OCI-LY1 (cell line): ENCODE measurements at regions not wholly inside any gene's neighbourhood (a gene's known extent, or its start where the extent isn't known, plus 50 kb on each side); places are given as distances from the start of the nearest gene placed in this dataset.

Experiments
- H2AFZ ChIP-seq: fragments of 200-600 bp; sonication (generic), shearing (Covaris generic); 2 replicates; pipeline ENCODE4 v1.6.0; 2014; ENCODE audit warnings: antibody characterized with exemption, mild to moderate bottlenecking, low read length
- H3F3A ChIP-seq: fragments of 200-600 bp; sonication (generic), shearing (Covaris generic); 2 replicates; pipeline ENCODE4 v1.6.0; 2014; ENCODE audit warnings: mild to moderate bottlenecking, antibody characterized with exemption, low read length, moderate library complexity; ENCODE audit not compliant: insufficient read depth
- H3K27ac ChIP-seq: fragments of 200-600 bp; sonication (generic); 2 replicates; pipeline ENCODE4 v1.5.1; 2014; ENCODE audit warnings: low read length, mixed run types, mild to moderate bottlenecking, low read depth; ENCODE audit not compliant: poor library complexity, severe bottlenecking
- H3K27me3 ChIP-seq: fragments of 200-600 bp; sonication (generic); 2 replicates; pipeline ENCODE4 v1.6.0; 2014; ENCODE audit warnings: antibody characterized with exemption, mild to moderate bottlenecking, low read length, moderate library complexity; ENCODE audit not compliant: insufficient read depth
- H3K36me3 ChIP-seq: fragments of 200-600 bp; sonication (generic); 2 replicates; pipeline ENCODE4 v1.6.1; 2014; ENCODE audit warnings: mild to moderate bottlenecking, antibody characterized with exemption, low read length, moderate library complexity, mixed read lengths; ENCODE audit not compliant: insufficient read depth
- H3K4me1 ChIP-seq: fragments of 200-600 bp; sonication (generic); 2 replicates; pipeline ENCODE4 v1.5.1; 2014; ENCODE audit warnings: mild to moderate bottlenecking, low read length, moderate library complexity; ENCODE audit not compliant: insufficient read depth, severe bottlenecking
- H3K4me2 ChIP-seq: fragments of 200-600 bp; sonication (generic), shearing (Covaris generic); 2 replicates; pipeline ENCODE4 v1.6.1; 2014; ENCODE audit warnings: low read length
- H3K4me3 ChIP-seq: fragments of 200-600 bp; sonication (generic); 2 replicates; pipeline ENCODE4 v1.5.1; 2014; ENCODE audit warnings: low read length, low read depth, mild to moderate bottlenecking, mixed read lengths; ENCODE audit not compliant: poor library complexity, severe bottlenecking
- H3K79me2 ChIP-seq: fragments of 200-600 bp; shearing (Covaris generic); 2 replicates; pipeline ENCODE4 v1.6.1; 2016; ENCODE audit warnings: mixed run types, low read length, mixed read lengths; ENCODE audit not compliant: insufficient read depth
- H3K9ac ChIP-seq: fragments of 200-600 bp; sonication (generic), shearing (Covaris generic); 2 replicates; pipeline ENCODE4 v1.6.1; 2014; ENCODE audit warnings: mild to moderate bottlenecking, low read length, mixed read lengths
- H3K9me2 ChIP-seq: fragments of 200-600 bp; sonication (generic), shearing (Covaris generic); 2 replicates; pipeline ENCODE4 v1.6.1; 2014; ENCODE audit warnings: low read depth, mild to moderate bottlenecking, low read length, mixed read lengths
- H3K9me3 ChIP-seq: fragments of 200-600 bp; shearing (Covaris generic); 2 replicates; pipeline ENCODE4 v1.6.1; 2014; ENCODE audit warnings: low read length, mixed read lengths
- H4K20me1 ChIP-seq: fragments of 200-600 bp; sonication (generic), shearing (Covaris generic); 2 replicates; pipeline ENCODE4 v1.6.0; 2016; ENCODE audit warnings: mild to moderate bottlenecking, low read length; ENCODE audit not compliant: insufficient read depth
- CTCF ChIP-seq: fragments of 200-600 bp; sonication (generic), shearing (Covaris generic); IDR thresholded peaks from 2 replicates; pipeline ENCODE4 v1.5.1; 2017; ENCODE audit warnings: mild to moderate bottlenecking, antibody characterized with exemption, low read length, moderate library complexity, mixed read lengths
- EZH2 ChIP-seq: fragments of 200-600 bp; sonication (generic), shearing (Covaris generic); IDR thresholded peaks from 2 replicates; pipeline ENCODE4 v1.8.0; 2017; ENCODE audit warnings: borderline replicate concordance, mixed run types, mild to moderate bottlenecking, antibody characterized with exemption, low read length, moderate library complexity, mixed read lengths

- H3K79me2 ChIP-seq = no peaks in the 10 kb centered on the region
- H3K9me2 ChIP-seq = no peaks in the 10 kb centered on the region
- H3K9ac ChIP-seq = no peak overlapping the region
- no peak overlapping the region for H3K4me3 ChIP-seq
- H3K36me3 ChIP-seq = no peaks in the 10 kb centered on the region
- peaks cover 4% of the 10 kb centered on the region; the same call in 1 of the 2 replicates for H3K27me3 ChIP-seq
- H2AFZ ChIP-seq = no peak overlapping the region
- no peaks in the 10 kb centered on the region for H3F3A ChIP-seq
- H3K27ac ChIP-seq = no peak overlapping the region
- TF ChIP-seq EZH2 = no peak
- TF ChIP-seq CTCF = no peak
- H3K4me2 ChIP-seq = no peak overlapping the region
- no peaks in the 10 kb centered on the region for H4K20me1 ChIP-seq
- H3K4me1 ChIP-seq = no peaks in the 10 kb centered on the region
- no peaks in the 10 kb centered on the region for H3K9me3 ChIP-seq
Observed at GRCh38 chr2:173537694-173538093, 183.0 kb downstream of the CDCA7 start.

DNA sequence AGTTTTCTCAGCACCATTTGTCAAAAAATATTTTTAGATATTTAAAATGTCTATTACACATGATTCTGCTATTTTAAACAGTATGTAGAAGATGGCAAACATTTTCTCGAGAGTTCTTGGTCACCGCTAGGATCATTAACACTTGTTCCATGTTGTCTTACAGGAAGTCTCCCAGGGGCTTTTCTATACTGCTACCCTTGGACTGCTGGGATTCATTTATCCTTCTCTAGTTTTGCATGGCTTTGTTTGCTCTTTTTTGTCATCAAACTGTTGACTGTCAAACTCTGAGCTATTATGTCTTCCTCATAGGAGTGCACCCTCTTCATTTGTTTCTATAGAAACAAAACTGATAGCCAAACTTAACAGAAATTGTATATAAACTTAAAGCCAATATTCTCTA, 184.9 kb downstream of the CDCA7 start:
- H3K4me1 ChIP-seq = no peaks in the 10 kb centered on the region
- no peak overlapping the region for H3K9ac ChIP-seq
- no peaks in the 10 kb centered on the region for H3F3A ChIP-seq
- no peak for TF ChIP-seq EZH2
- TF ChIP-seq CTCF = no peak
- H3K4me3 ChIP-seq = no peak overlapping the region
- no peaks in the 10 kb centered on the region for H3K79me2 ChIP-seq
- H3K9me3 ChIP-seq = no peaks in the 10 kb centered on the region
- no peaks in the 10 kb centered on the region for H3K9me2 ChIP-seq
- H3K27me3 ChIP-seq = peaks cover 4% of the 10 kb centered on the region; the same call in 1 of the 2 replicates
- no peaks in the 10 kb centered on the region for H4K20me1 ChIP-seq
- no peaks in the 10 kb centered on the region for H3K36me3 ChIP-seq
- H3K27ac ChIP-seq = no peak overlapping the region
- H3K4me2 ChIP-seq = no peak overlapping the region
- no peak overlapping the region for H2AFZ ChIP-seq

DNA sequence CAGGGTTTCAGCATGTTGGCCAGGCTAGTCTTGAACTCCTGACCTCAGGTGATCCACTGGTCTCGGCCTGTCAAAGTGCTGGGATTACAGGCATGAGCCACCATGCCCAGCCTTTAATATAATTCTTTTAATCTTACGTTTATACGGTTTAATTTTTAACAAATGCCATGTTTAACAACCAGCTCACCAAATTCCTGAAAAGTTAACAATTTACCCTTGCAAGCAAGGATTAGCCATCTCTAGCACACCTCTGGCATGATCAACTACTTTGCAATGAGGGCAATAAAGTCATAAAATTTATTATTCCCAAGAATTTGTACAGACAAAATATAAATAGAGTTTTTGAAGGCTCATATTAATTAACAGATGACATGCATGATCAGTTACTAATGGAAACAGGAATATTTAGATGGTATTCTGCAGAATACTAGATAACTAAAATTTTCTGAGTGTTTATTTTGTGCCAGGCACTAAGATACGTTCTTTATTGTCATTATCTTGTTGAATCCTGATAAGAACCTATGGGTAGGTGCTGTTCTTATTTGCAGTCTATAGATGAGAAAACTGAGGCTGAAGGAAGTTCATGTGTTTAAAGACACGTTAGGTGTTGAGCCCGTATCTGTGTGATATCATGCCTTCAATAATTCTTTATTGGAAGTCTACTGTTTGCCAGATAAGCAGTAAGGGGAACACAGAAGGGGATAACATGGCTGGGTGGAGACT, 190.1 kb downstream of the CDCA7 start:
- no peak overlapping the region for H3K9ac ChIP-seq
- H3K4me2 ChIP-seq = no peak overlapping the region
- no peak overlapping the region for H3K27ac ChIP-seq

More for the DNA sequence above, 190.1 kb downstream of the CDCA7 start:
- H3K27me3 ChIP-seq = no peaks in the 10 kb centered on the region; the same call in 1 of the 2 replicates
- no peaks in the 10 kb centered on the region for H3K4me1 ChIP-seq
- no peak overlapping the region for H3K4me3 ChIP-seq
- no peaks in the 10 kb centered on the region for H3K9me3 ChIP-seq
- H3K9me2 ChIP-seq = no peaks in the 10 kb centered on the region
- H3K36me3 ChIP-seq = no peaks in the 10 kb centered on the region
- no peak overlapping the region for H2AFZ ChIP-seq
- TF ChIP-seq CTCF (no peak), EZH2 (no peak)
- no peaks in the 10 kb centered on the region for H4K20me1 ChIP-seq
- no peaks in the 10 kb centered on the region for H3K79me2 ChIP-seq
- H3F3A ChIP-seq = no peaks in the 10 kb centered on the region
